Skeletal muscle tissue (tissue), 3 donors: ENCODE measurements at regions not wholly inside any gene's neighbourhood (a gene's known extent, or its start where the extent isn't known, plus 50 kb on each side); places are given as distances from the start of the nearest gene placed in this dataset.

Experiments
- H3K27ac ChIP-seq: one replicate; pipeline ENCODE4 v1.7.0; 2013; ENCODE audit warnings: mild to moderate bottlenecking, low read depth, low read length, inconsistent platforms
- H3K27me3 ChIP-seq, 3 donors: one replicate each; pipeline ENCODE4 v1.7.0; 2013; ENCODE audit warnings: low read length in 3 of 3; ENCODE audit not compliant: control insufficient read depth in 3 of 3, insufficient read depth in 3 of 3
- H3K36me3 ChIP-seq, 3 donors: one replicate each; pipeline ENCODE4 v1.7.0; 2013; ENCODE audit warnings: low read length in 3 of 3; ENCODE audit not compliant: control insufficient read depth in 3 of 3, insufficient read depth in 3 of 3
- H3K4me1 ChIP-seq, 3 donors: one replicate each; pipeline ENCODE4 v1.7.0; 2013; ENCODE audit warnings: low read length in 3 of 3, mild to moderate bottlenecking in 3 of 3; ENCODE audit not compliant: control insufficient read depth in 3 of 3, insufficient read depth in 3 of 3
- H3K4me3 ChIP-seq, 3 donors: one replicate each; pipeline ENCODE4 v1.7.0; 2013; ENCODE audit warnings: low read length in 3 of 3
- H3K9ac ChIP-seq, 3 donors: one replicate each; pipeline ENCODE4 v1.7.0; 2013; ENCODE audit warnings: low read length in 3 of 3, mild to moderate bottlenecking in 3 of 3, moderate library complexity in 2 of 3, low read depth in 1 of 3
- H3K9me3 ChIP-seq, 3 donors: one replicate each; pipeline ENCODE4 v1.7.0; 2013; ENCODE audit warnings: low read length in 3 of 3; ENCODE audit not compliant: control insufficient read depth in 3 of 3
- donor health status: Osteomylitis.

DNA sequence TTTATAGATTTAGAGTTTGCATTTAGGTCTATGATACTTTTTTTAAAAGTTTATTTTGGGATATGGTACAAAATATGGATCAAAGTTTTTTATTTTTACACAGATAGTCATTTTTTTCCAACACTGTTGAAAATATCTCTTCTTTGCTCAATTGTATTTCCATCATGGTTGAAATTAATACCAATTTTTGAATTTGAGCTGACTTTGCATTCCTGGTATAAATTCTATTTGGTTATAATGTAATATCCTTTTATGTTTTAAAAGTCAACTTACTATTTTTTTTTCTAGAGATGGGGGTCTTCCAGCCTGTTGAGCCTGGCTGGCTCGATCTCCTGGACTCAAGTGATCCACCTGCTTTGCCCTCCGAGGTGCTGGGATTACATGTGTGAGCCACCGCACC is 620.1 kb downstream of the OLFM4 start:
- no peak overlapping the region for H3K4me3 ChIP-seq
- H3K9ac ChIP-seq: no peak overlapping the region
- no peaks in the 10 kb centered on the region for H3K36me3 ChIP-seq
- H3K9me3 ChIP-seq: no peaks in the 10 kb centered on the region
- H3K27ac ChIP-seq: no peak overlapping the region
- no peaks in the 10 kb centered on the region for H3K27me3 ChIP-seq
- H3K4me1 ChIP-seq: no peaks in the 10 kb centered on the region

DNA sequence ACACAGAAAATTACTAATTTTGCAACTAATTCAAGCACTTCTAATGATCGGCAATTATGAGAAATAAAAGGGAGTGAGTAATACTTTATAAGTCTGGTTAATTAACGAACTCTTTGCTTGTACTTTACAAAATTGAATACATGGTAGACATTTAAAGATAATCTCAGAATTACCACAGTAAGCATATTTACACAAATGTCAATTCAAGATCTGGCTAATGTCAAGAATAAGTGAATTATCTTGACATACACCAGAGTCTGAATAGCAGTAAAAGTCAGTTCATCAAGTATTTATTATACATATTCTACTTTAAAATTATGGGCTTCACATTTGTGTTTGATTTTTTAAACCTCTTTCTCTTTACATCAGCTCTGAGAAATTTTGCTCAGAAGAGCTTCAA is 643.4 kb downstream of the OLFM4 start:
- Histone ChIP-seq H3K4me1 (no peaks in the 10 kb centered on the region), H3K27me3 (no peaks in the 10 kb centered on the region), H3K9me3 (no peaks in the 10 kb centered on the region), H3K27ac (no peak overlapping the region), H3K36me3 (no peaks in the 10 kb centered on the region), H3K9ac (no peak overlapping the region), H3K4me3 (no peak overlapping the region)

DNA sequence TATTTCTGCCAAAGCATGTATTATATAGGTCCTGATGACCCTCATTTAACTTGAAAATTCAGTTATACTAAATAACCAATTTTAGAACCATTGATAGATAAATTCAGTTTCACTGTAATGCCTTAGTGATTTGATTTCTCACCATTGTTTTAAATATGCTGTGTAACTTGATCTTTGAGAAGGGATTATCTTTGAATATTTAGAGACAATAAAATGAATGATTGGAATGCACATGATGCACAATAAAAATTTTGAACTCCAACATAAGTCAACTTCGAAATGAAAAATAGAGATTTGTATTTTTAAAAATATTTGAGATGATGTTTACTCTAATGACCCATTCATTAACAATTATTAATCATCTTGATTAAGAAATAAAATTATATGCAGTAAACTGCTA is 654.5 kb downstream of the OLFM4 start:
- H3K9ac ChIP-seq: no peak overlapping the region
- no peak overlapping the region for H3K4me3 ChIP-seq
- H3K27me3 ChIP-seq: no peaks in the 10 kb centered on the region
- H3K27ac ChIP-seq: no peak overlapping the region
- H3K4me1 ChIP-seq: no peaks in the 10 kb centered on the region
- no peaks in the 10 kb centered on the region for H3K36me3 ChIP-seq
- no peaks in the 10 kb centered on the region for H3K9me3 ChIP-seq

DNA sequence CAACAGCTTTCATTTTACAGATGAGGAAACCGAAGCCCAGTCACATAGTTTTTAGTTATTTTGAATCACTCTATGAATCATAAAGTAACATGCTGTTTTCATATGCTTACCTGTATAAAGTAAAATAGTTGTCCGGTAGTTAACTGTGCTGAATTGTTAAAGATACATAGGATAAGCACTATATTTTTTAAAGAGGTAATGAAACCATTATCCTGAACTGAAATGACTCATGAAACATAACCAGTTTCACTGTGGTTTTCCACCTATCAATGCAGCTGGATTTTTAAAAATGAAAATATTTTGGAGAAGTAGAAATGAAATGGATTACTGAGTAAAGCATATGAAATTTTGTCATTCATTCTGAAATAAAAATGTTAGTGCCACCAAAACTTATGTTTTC is 655.0 kb downstream of the OLFM4 start:
- Histone ChIP-seq H3K27ac (no peak overlapping the region), H3K4me1 (no peaks in the 10 kb centered on the region), H3K9me3 (no peaks in the 10 kb centered on the region), H3K36me3 (no peaks in the 10 kb centered on the region), H3K4me3 (no peak overlapping the region), H3K9ac (no peak overlapping the region), H3K27me3 (no peaks in the 10 kb centered on the region)

- H3K36me3 ChIP-seq: no peaks in the 10 kb centered on the region
- H3K4me1 ChIP-seq: no peaks in the 10 kb centered on the region
Observed at GRCh38 chr13:53691417-53691816, 662.8 kb downstream of the OLFM4 start.

GRCh38 chr13:53694814-53695532 is 666.4 kb downstream of the OLFM4 start:
- H3K36me3 ChIP-seq: no peaks in the 10 kb centered on the region
- H3K9ac ChIP-seq: no peak overlapping the region
- no peak overlapping the region for H3K27ac ChIP-seq
- H3K27me3 ChIP-seq: no peaks in the 10 kb centered on the region
- no peaks in the 10 kb centered on the region for H3K4me1 ChIP-seq
- H3K4me3 ChIP-seq: no peak overlapping the region
- H3K9me3 ChIP-seq: peaks cover 0 to 3% (median 0%) of the 10 kb centered on the region in 3 donors

More at GRCh38 chr13:53691417-53691816, 662.8 kb downstream of the OLFM4 start:
- Histone ChIP-seq H3K9ac (no peak overlapping the region), H3K27ac (no peak overlapping the region), H3K4me3 (no peak overlapping the region), H3K27me3 (no peaks in the 10 kb centered on the region), H3K9me3 (no peaks in the 10 kb centered on the region)

DNA sequence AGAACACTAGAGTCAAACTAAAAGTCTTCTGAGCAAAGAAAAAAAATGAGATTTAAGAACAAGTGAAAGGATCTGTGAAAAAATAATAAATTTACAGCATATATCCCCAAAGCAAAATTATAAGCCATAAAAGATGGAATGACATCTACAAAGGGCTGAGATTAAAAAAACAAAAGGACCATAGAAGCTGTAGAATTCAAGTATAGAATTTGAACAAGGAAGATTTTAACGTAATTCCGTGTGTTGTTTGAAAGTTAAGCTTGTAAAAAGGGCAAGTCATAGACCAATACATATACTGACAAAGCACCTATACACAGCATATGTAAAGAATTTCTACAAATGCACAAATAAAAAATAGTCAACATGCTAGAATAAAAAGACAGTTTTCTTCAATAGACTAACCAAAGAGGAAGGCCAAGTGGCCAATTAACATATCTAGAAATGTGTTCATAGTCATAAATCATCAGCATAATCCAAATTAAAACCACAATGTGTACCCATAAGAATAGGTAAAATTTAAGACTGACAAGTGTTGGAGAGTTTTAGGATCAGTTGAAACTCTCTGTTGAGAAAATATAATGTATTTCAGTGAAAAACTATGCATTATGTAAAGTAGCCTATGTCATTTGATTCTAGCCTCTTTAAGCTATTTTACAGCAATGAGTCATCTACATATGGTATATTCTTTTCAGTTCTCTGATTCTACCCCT is 674.9 kb downstream of the OLFM4 start:
- H3K9ac ChIP-seq: no peak overlapping the region

GRCh38 chr13:53719281-53719680 is 690.7 kb downstream of the OLFM4 start:
- no peaks in the 10 kb centered on the region for H3K27me3 ChIP-seq

More for the DNA sequence above, 674.9 kb downstream of the OLFM4 start:
- Histone ChIP-seq H3K9me3 (peaks cover 0 to 3% (median 0%) of the 10 kb centered on the region in 3 donors), H3K36me3 (no peaks in the 10 kb centered on the region), H3K4me1 (no peaks in the 10 kb centered on the region), H3K27me3 (no peaks in the 10 kb centered on the region), H3K4me3 (no peak overlapping the region), H3K27ac (no peak overlapping the region)

DNA sequence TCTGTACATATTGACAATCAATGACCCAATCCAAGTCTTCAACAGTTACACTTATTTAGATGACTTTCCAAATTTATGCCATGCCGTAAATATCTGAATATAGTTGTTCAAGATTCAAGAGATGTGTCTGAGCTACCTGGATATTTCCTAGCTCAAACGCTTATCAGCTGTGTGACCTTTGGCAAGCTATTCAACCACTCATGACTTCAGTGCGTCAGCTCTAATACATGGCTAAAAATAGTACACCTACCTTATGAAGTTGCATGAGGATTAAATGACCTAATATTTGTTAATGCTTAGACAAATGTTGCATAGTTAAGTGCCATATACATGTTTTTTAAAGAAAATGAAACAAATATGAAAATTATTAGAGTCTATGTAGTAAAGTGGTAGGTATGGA is 704.1 kb downstream of the OLFM4 start:
- Histone ChIP-seq H3K36me3 (no peaks in the 10 kb centered on the region), H3K9ac (no peak overlapping the region), H3K27me3 (no peaks in the 10 kb centered on the region), H3K9me3 (no peaks in the 10 kb centered on the region), H3K4me3 (no peak overlapping the region), H3K27ac (no peak overlapping the region), H3K4me1 (no peaks in the 10 kb centered on the region)

More at GRCh38 chr13:53719281-53719680, 690.7 kb downstream of the OLFM4 start:
- H3K9me3 ChIP-seq: peaks cover 0 to 4% (median 0%) of the 10 kb centered on the region in 3 donors
- no peak overlapping the region for H3K9ac ChIP-seq
- H3K27ac ChIP-seq: no peak overlapping the region
- no peaks in the 10 kb centered on the region for H3K4me1 ChIP-seq
- no peak overlapping the region for H3K4me3 ChIP-seq
- no peaks in the 10 kb centered on the region for H3K36me3 ChIP-seq

DNA sequence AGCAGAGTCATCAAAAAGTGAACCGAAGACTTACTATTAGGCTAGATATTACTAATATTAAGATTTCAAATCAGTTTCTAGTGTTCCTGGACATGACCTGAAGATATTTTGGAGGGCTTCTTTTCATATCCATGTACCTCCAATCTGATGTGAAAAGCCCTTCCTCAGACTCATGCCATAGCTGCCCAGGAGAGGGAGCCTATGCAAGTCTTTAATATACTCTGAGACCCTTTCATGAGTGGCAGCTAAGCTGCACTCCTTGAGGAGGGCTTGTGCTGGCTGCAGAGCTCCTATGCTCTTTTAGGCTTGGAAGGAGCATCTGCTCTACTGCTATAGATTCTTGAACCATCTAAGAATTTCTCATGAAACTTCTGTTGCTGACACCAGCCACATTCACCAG is 715.3 kb downstream of the OLFM4 start:
- H3K4me1 ChIP-seq: no peaks in the 10 kb centered on the region
- no peak overlapping the region for H3K27ac ChIP-seq
- H3K9me3 ChIP-seq: no peaks in the 10 kb centered on the region
- H3K36me3 ChIP-seq: no peaks in the 10 kb centered on the region
- no peak overlapping the region for H3K4me3 ChIP-seq
- H3K9ac ChIP-seq: no peak overlapping the region
- no peaks in the 10 kb centered on the region for H3K27me3 ChIP-seq
